ENCODE measurements at regions not wholly inside any gene's neighbourhood (a gene's known extent, or its start where the extent isn't known, plus 50 kb on each side); places are given as distances from the start of the nearest gene placed in this dataset.

DNA sequence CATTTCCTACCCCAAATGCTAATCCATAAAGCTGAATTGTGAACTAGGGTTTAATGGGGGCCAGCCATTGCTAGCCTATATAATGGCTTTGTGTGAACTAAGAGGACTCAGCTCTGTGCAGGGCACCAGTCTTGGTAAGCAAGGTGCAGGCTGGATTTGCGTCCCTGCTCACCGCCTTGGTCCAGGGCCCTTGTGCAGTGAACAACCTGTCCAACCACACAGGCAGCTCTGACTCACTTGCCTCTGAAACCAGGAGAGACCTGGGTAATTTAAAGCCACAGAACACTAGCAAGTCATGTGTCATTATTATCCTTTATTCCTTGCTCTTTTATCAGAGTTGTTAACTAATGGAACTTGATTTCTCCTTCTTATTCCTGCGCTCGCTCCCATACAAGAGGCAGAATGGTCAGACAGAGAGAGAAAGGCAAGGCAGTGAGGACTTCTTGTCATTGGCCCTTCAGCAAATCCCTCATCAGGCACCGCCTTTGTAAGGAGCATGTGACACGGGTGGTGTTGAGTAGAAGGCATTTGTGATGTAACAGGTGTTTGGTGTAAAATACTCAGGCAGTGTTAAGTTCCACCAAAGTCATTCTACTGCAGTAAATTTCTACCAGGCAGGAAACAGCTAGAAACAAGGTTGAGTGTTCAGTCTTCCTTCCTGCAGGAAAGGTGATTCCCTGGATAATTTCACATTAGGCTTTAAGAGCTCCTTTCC, 67.3 kb upstream of the OLIG2 start:
- no peak for TF ChIP-seq EZH2phosphoT487 (IDR thresholded peaks at IDR 0.05; ENCODE audit: insufficient read depth, low read depth)
- TF ChIP-seq EZH2 (IDR thresholded peaks at IDR 0.05; ENCODE audit: insufficient read depth, poor library complexity, severe bottlenecking): no peak
